ENCODE measurements at regions not wholly inside any gene's neighbourhood (a gene's known extent, or its start where the extent isn't known, plus 50 kb on each side); places are given as distances from the start of the nearest gene placed in this dataset.

DNA sequence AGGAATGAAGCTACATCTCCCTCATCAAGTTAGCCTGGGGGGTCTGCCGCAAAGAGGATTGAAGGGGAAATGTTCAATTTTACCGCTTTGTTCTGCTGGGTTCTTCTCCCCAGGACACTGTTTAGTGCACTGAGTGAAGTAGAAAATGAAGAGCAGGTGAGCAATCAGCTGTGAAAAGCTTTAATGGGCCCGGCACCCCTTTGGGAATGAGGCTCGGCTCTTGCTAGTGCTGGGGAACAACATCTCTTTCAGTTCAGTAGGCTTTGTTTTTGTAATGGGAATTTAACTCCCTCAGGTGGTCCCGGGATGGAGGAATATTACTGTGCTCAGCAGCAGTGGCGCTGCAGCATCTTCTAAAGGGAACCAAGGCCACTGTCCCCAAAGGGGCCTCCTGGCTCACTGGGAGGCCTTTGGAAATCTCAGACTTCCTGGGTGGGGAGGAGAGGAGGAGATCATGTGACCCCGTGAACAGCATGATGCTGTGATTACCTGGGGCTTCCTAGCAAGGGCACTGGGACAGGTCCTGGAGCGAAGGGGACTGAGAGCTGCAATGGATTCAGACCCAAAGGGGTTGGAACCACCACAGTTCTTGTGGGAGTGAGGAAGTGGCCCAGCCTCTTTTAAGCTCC is 85.2 kb upstream of the MAX start:
- TF ChIP-seq CTCF (conservative IDR thresholded peaks at IDR 0.05; ENCODE audit: low read length) (no peak), EZH2phosphoT487 (IDR thresholded peaks at IDR 0.05; ENCODE audit: borderline replicate concordance) (no peak)
